ENCODE measurements at regions not wholly inside any gene's neighbourhood (a gene's known extent, or its start where the extent isn't known, plus 50 kb on each side); places are given as distances from the start of the nearest gene placed in this dataset.

DNA sequence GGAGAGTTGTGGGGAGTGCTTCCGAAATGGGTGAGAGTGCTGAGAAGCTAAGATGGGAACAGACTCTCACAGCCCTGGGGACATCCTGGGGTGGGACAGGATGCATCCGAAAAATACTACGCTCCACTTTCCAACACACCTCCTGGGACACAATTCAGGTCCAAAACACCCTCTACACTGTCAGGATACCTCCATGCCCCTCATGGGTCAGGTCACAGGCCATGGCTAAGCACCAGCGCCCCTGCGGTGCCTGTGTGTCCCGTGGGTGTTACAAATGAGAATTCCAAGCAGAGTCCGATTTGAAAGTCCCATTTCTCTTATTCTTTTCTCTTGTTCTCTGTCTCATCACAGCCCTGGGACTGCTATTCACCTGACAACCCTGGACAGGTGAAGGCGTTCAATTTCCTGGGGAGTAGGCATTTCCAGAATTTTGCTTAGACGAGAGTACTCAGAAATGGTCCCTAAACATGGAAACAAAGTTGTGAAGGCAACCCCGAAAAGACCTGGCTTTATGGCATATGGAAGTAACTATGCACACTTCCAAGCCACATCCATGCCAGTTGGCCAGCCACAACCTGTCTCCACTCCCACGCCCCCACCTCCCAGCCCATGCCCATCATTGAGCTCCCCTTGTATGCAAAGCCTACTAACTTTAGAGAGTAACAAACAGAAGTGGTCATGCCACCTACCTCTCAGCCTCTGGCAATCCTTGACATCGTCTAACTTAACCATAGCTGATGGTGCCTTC, 87.9 kb upstream of the ZNF507 start:
- no peak for DNase-seq

DNA sequence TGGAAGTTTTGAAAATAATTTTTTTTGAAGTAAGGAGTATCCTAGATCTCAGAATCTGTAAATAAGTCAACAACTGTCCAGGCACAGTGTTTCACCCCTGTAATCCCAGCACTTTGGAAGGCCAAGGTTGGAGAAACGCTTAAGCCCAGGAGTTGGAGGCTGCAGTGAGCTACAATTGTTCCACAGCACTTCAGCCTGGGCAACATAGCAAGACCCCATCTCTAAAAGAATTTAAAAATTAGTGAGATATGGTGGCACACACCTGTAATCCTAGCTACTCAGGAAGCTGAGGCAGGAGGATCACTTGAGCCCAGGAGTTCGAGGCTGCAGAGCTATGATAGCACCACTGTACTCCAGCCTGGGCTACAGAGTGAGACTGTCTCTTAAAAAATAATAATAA, 87.2 kb upstream of the ZNF507 start:
- DNase-seq = no peak

DNA sequence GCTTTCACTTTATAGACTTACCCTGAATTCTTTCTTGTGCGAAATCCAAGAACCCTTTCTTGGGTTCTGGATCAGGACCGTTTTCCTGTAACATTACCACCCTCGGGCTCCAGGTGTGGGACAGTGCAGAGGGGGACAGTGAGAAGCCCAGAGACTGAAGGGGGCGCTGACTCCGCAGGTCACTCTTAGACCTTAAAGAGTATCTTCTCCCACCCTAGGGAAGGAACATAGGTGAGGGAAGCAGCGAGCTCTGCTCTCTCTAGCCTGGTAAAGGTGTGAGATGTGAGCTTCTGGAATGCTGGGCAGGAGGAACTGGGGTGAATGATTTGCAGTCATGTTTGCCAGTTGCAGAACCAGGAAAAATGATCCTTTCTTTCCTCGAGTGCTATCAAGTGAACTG, 80.8 kb upstream of the ZNF507 start:
- DNase-seq = no peak

DNA sequence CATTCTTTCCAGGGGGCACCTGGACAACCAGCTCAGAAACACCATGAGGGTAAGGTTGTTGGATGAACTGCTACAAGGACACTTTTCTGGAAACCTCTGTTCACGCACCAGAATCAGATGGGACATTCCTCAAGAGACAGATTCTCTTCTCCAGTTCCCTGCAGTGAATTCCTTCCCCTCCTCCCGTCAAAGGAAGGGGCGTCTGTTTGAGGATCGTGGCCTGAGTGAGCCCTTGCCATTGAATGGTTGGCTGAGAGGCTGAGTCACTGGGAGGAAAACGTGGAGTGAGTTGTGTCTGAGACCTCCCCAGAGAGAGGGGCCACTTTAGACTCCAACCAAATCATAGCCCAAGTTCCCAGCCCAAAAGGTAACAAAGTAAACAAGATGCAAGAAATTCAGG, 79.4 kb upstream of the ZNF507 start:
- DNase-seq = no peak

DNA sequence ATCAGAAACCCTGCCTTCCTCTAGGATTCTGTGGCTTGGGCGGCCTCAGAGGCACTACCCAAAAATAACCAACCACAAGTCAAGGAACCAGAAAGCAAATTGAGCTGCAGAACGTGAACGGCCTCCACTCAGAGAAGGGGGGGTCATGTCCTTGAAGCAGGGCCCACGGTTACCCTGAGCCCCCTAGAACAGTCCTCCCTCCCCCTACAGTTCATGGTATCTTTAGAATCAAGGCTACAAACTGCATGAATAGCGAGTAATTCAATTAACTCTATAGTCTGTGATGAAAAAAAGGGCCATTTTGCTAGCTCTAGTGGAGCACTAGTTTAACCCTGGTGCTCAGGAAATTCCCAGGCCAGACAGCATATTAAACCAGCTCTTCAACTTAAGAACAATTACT, 79.0 kb upstream of the ZNF507 start:
- no peak for DNase-seq

DNA sequence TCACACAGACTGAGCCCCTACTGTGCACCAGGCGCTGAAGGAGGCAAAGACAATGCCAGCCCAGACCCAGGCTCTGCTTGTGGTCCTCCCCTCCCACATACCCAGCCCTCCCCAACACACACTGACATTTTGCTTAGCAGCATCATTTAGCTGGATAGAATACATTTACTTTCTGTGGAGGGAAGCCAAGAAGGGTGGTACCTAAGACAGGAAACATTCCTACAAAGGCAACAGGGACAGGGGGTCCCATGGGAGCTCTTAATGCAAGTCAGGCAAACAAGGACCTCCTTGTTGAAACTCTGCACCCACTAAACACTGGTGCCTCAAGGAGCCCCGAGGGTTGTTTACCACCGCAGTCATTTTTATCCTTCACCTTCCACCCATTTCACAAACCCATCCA, 77.0 kb upstream of the ZNF507 start:
- no peak for DNase-seq

DNA sequence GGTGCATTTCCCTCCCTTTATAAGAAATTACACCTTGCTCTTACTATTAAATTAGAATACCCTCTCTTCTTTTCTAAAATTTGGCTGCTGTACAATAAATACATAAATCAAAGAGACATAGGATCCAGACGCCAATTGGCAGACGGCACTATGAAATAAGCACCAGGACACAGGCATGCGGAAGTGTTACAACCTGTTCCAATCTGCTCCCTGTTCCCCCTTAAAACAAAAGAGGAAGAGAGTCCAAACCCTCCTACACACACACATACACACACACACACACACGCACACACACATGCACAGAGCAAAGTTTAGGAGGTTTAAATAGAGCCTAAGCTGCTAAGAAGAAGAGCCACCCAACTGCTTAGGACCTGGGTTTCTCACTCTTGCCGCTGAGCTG, 75.6 kb upstream of the ZNF507 start:
- peak; percentile 7 to 26 for DNase-seq

DNA sequence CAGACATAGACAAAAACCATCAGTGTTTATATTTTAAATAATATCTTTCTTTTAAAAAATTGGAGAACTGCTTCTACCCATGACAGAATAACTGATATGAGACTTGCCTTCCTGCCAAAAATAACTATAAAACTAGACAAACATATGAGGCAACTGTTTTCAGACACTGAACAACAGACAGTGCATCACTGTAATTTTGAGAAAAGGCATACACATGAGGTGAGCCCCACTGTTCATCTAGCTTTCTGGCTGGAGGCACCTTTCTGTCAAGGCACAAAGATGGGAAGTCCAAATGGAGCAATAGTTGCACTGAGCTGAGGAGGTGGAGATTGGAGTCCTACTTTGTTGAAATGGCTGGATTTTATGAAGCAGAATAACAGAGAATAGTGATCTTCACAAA, 71.9 kb upstream of the ZNF507 start:
- DNase-seq = no peak

DNA sequence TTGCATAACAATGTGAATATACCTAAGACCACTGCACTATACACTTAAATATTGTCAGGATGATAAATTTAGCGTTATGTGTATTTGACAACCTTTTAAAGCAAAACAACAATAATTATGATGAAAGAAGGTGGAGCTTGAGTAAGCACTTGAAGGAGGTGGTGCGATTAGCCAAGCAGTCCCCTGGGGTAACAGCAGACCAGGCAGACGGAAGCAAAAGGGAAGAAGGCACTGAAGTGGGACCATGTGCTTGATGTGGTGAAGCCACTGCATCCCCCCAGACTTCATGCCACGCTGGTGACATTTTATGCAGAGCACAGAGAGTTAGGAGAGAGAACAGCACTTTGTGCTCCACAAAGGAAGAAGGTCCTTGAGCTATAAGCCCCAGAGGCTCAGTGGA, 58.3 kb upstream of the ZNF507 start:
- no peak for DNase-seq

DNA sequence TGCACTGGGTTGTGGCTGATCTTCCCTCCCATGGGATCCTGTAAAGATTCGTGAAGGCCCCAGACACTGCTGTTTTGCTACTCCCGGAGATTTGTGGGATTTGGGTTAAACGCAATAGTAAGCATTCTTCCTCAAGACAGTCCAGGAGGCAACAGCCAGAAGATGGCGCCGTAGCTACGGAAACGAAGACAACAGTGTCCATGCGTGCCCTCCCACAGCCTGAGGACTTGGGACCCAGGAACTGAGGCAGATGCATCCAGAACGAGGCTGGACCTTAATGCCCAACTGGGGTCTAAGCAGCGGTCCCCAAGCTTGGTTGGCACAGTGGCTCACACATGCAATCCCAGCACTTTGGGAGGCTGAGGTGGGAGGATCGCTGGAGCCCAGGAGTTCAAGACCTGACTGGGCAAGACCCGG, 57.6 kb upstream of the ZNF507 start:
- peak in 1 of 2 donors; percentile 21 for DNase-seq

DNA sequence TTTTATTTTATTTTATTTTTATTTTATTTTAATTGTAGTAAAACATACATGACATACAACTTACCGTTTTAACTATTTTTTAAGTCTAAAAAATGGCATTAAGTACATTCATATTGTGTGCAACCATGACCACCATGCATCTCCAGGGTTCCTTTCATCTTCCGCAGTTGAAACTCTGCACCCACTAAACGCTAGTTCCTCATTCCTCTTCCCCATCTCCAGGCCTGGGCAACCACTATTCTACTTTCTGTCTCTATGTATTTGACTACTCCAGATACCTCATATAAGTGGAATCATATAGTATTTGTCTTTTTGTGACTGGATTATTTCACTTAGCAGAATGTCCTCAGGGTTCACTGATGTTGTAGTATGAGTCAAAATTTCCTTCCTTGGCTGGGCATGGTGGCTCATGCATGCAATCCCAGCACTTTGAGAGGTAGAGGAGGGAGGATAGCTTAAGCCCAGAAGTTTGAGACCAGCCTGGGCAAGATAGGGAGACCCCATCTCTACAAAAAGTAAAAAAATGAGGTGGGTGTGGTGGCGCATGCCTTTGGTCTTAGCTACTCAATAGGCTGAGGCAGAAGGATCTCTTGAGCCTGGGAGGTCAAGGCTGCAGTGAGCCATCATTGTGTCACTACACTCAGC, 55.7 kb upstream of the ZNF507 start:
- DNase-seq = peak; percentile 50 to 51

DNA sequence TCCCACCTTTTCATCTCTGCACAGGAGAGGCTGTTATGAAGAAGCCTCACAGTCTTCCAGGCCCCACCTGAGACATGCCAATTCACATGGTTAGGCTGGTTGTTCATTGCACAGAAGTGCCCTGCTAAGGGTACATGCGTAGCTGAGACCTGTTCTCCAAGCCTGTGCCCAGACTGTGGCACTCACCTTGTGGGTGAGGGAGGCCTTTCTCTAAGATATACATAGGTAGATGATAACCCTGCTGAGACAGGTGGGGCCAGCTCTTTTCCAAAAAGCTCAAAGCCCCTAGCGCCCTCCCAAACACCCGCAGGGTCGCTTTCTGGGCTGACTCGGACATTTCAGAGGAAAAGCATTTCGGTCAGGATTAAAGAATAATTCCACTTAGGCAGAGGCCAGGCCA, 53.5 kb upstream of the ZNF507 start:
- DNase-seq = no peak

DNA sequence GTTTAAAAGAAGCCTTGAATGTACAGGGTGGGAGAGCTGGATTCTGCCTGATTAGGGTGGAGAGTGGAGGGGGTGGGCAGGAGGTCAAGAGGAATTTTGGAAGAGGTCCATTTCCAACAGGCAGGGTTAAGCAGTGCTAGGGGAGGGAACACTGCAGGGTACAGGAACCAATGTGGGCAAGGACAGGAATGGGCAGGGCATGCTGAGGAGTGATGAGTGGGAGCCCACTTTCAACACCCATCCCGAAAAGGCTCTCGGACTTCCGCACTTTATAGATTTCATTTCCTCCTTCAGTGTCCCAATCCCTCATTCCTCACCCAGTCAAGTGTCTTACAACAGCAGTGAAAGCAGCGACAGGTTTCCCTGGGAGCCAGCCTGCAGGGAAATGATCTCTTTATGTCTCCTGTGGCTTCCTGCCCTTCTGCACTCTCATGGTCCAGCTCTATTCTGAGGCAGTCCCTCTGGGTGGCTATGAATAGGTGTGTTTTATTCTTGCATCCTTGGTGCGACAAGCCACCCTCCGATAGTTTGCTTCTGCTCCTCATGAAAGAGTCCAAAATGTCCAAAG, 50.5 kb upstream of the ZNF507 start:
- DNase-seq = no peak

Measured in inflammatory macrophage (primary cell).